Upper lobe of left lung (tissue), 6 donors: ENCODE measurements at regions not wholly inside any gene's neighbourhood (a gene's known extent, or its start where the extent isn't known, plus 50 kb on each side); places are given as distances from the start of the nearest gene placed in this dataset.

Source experiments
- ATAC-seq, 2 donors: fragments of 200-7000 bp; cut with Tn5 transposase; one replicate each; pipeline ENCODE4 v1.9.1; 2022; ENCODE audit warnings: mild to moderate bottlenecking in 2 of 2, moderate library complexity in 2 of 2; ENCODE audit not compliant: low FRiP score in 2 of 2
- DNase-seq, 2 donors: peaks; one replicate each; pipeline ENCODE4 v3.0.0-alpha.2; 2019 to 2020
- H3K27ac ChIP-seq, 4 donors: fragments of 200-600 bp; sonication (generic); one replicate each; pipeline ENCODE4 v1.5.1; 2016 to 2019
- H3K27me3 ChIP-seq, 4 donors: fragments of 200-600 bp; sonication (generic); one replicate each; pipeline ENCODE4 v1.5.1; 2017 to 2019
- H3K36me3 ChIP-seq, 4 donors: fragments of 200-600 bp; sonication (generic); one replicate each; pipeline ENCODE4 v1.5.1; 2016 to 2019
- H3K4me1 ChIP-seq, 4 donors: fragments of 200-600 bp; sonication (generic); one replicate each; pipeline ENCODE4 v1.5.1; 2018 to 2019
- H3K4me3 ChIP-seq, 4 donors: fragments of 200-600 bp; sonication (generic); one replicate each; pipeline ENCODE4 v1.5.1; 2017 to 2019; ENCODE audit warnings: mild to moderate bottlenecking in 2 of 4, moderate library complexity in 1 of 4
- H3K9me3 ChIP-seq, 4 donors: fragments of 200-600 bp; sonication (generic); one replicate each; pipeline ENCODE4 v1.5.1; 2018 to 2019
- CTCF ChIP-seq, 6 experiments: fragments of 450-650 bp in 4 of 6; fragments of 200-600 bp in 2 of 6; sonication (generic) in 2 of 6; IDR thresholded peaks; one replicate each; pipeline ENCODE4 v1.5.1; 2016 to 2019; ENCODE audit warnings: antibody characterized with exemption in 6 of 6
- EP300 ChIP-seq, 4 donors: sonication (generic); formaldehyde crosslinking; IDR thresholded peaks; one replicate each; pipeline ENCODE4 v1.5.1; 2017; ENCODE audit warnings: antibody characterized with exemption in 4 of 4, control low read depth in 2 of 4
- POLR2A ChIP-seq, 4 donors: fragments of 450-650 bp; IDR thresholded peaks; one replicate each; pipeline ENCODE4 v1.5.1; 2016 to 2017; ENCODE audit warnings: antibody characterized with exemption in 4 of 4, mild to moderate bottlenecking in 2 of 4
- POLR2AphosphoS5 ChIP-seq, 2 donors: sonication (generic); formaldehyde crosslinking; IDR thresholded peaks; one replicate each; pipeline ENCODE4 v1.5.1; 2017; ENCODE audit warnings: antibody characterized with exemption in 2 of 2
- WGBS, 2 donors: methylation state at CpG; one replicate each; pipeline ENCODE4 v1.1.5; 2017 to 2018; 5-methylcytosine and 5-hydroxymethylcytosine counted together
- donor health status: DM: no; HTN: no; CAD: no; lungs with moderate emphysema.
- donor health status: DM: no; HTN: yes; CAD: no; lungs with severe emphysema.

- Histone ChIP-seq H3K27me3 (no peaks in the 10 kb centered on the region), H3K27ac (no peak overlapping the region), H3K4me3 (no peak overlapping the region), H3K4me1 (no peaks in the 10 kb centered on the region), H3K36me3 (no peaks in the 10 kb centered on the region), H3K9me3 (no peaks in the 10 kb centered on the region)
- WGBS, 2 donors, result 27 to 33% methylated on average over 3 of the region's 3 CpGs
- no peak for DNase-seq
- ATAC-seq, result no peak
- TF ChIP-seq POLR2A (IDR thresholded peaks at IDR 0.05) (no peak), CTCF (IDR thresholded peaks at IDR 0.05) (no peak), POLR2AphosphoS5 (IDR thresholded peaks at IDR 0.05) (no peak), EP300 (IDR thresholded peaks at IDR 0.05) (no peak)
These were observed 580.8 kb upstream of the TENM3 start for GRCh38 chr4:181662383-181662782.

- DNase-seq, result no peak
- no peak overlapping the region for H3K4me3 ChIP-seq
- no peaks in the 10 kb centered on the region for H3K36me3 ChIP-seq
- no peaks in the 10 kb centered on the region for H3K9me3 ChIP-seq
- 80 to 84% methylated on average over 2 of the region's 2 CpGs for WGBS, 2 donors
- no peak for TF ChIP-seq POLR2AphosphoS5 (IDR thresholded peaks at IDR 0.05)
- no peak for TF ChIP-seq POLR2A (IDR thresholded peaks at IDR 0.05)
- no peak for TF ChIP-seq EP300 (IDR thresholded peaks at IDR 0.05)
- H3K27me3 ChIP-seq, result no peaks in the 10 kb centered on the region
- H3K4me1 ChIP-seq, result no peaks in the 10 kb centered on the region
- no peak for ATAC-seq
- H3K27ac ChIP-seq, result no peak overlapping the region
These were observed 572.7 kb upstream of the TENM3 start for GRCh38 chr4:181670506-181670905.

GRCh38 chr4:181671672-181672071, 571.5 kb upstream of the TENM3 start:
- no peaks in the 10 kb centered on the region for H3K4me1 ChIP-seq
- no peaks in the 10 kb centered on the region for H3K36me3 ChIP-seq
- H3K27me3 ChIP-seq, result no peaks in the 10 kb centered on the region
- TF ChIP-seq POLR2A (IDR thresholded peaks at IDR 0.05), result no peak
- TF ChIP-seq POLR2AphosphoS5 (IDR thresholded peaks at IDR 0.05), result no peak
- ATAC-seq (no peak), DNase-seq (no peak)
- H3K27ac ChIP-seq, result no peak overlapping the region
- WGBS, 2 donors, result 79 to 95% methylated on average over 2 of the region's 2 CpGs
- H3K4me3 ChIP-seq, result no peak overlapping the region
- H3K9me3 ChIP-seq, result no peaks in the 10 kb centered on the region

GRCh38 chr4:181672751-181673150, 570.5 kb upstream of the TENM3 start:
- no peak for ATAC-seq
- TF ChIP-seq CTCF (IDR thresholded peaks at IDR 0.05) (no peak), EP300 (IDR thresholded peaks at IDR 0.05) (no peak), POLR2AphosphoS5 (IDR thresholded peaks at IDR 0.05) (no peak), POLR2A (IDR thresholded peaks at IDR 0.05) (no peak)
- no peak overlapping the region for H3K4me3 ChIP-seq
- no peaks in the 10 kb centered on the region for H3K36me3 ChIP-seq
- no peaks in the 10 kb centered on the region for H3K4me1 ChIP-seq
- DNase-seq, result no peak
- no peaks in the 10 kb centered on the region for H3K9me3 ChIP-seq
- H3K27me3 ChIP-seq, result no peaks in the 10 kb centered on the region
- H3K27ac ChIP-seq, result no peak overlapping the region
- 79 to 82% methylated on average over 2 of the region's 2 CpGs for WGBS, 2 donors

GRCh38 chr4:181674315-181674875, 568.8 kb upstream of the TENM3 start:
- TF ChIP-seq POLR2A (IDR thresholded peaks at IDR 0.05) (no peak), EP300 (IDR thresholded peaks at IDR 0.05) (no peak), POLR2AphosphoS5 (IDR thresholded peaks at IDR 0.05) (no peak), CTCF (IDR thresholded peaks at IDR 0.05) (no peak)
- Histone ChIP-seq H3K9me3 (no peaks in the 10 kb centered on the region), H3K4me3 (no peak overlapping the region), H3K4me1 (no peaks in the 10 kb centered on the region), H3K36me3 (no peaks in the 10 kb centered on the region), H3K27ac (no peak overlapping the region), H3K27me3 (no peaks in the 10 kb centered on the region)
- 54 to 57% methylated on average over 1 of the region's 1 CpG for WGBS, 2 donors
- ATAC-seq, result no peak
- no peak for DNase-seq

- TF ChIP-seq POLR2AphosphoS5 (IDR thresholded peaks at IDR 0.05) (no peak), EP300 (IDR thresholded peaks at IDR 0.05) (no peak), POLR2A (IDR thresholded peaks at IDR 0.05) (no peak), CTCF (IDR thresholded peaks at IDR 0.05) (no peak)
- ATAC-seq (no peak), DNase-seq (no peak)
- no peaks in the 10 kb centered on the region for H3K9me3 ChIP-seq
- no peak overlapping the region for H3K27ac ChIP-seq
- H3K27me3 ChIP-seq, result no peaks in the 10 kb centered on the region
- H3K4me1 ChIP-seq, result no peaks in the 10 kb centered on the region
- no peaks in the 10 kb centered on the region for H3K36me3 ChIP-seq
- no peak overlapping the region for H3K4me3 ChIP-seq
- 47 to 67% methylated on average over 2 of the region's 2 CpGs for WGBS, 2 donors
These were observed 566.7 kb upstream of the TENM3 start for GRCh38 chr4:181676546-181676945.
